22Rv1 (cell line): ENCODE measurements at regions not wholly inside any gene's neighbourhood (a gene's known extent, or its start where the extent isn't known, plus 50 kb on each side); places are given as distances from the start of the nearest gene placed in this dataset.

Experiments used
- CTCF ChIP-seq: fragments of 450-650 bp; IDR thresholded peaks from 2 replicates; pipeline ENCODE4 v1.5.1; 2017; ENCODE audit warnings: mild to moderate bottlenecking
- ZFX ChIP-seq: fragments of 450-650 bp; IDR thresholded peaks from 2 replicates; pipeline ENCODE4 v1.6.1; 2017; ENCODE audit warnings: antibody characterized with exemption, borderline replicate concordance

- TF ChIP-seq CTCF: no peak
- no peak for TF ChIP-seq ZFX
These were observed 117.8 kb upstream of the GMDS start for GRCh38 chr6:2363211-2363610.
